Testis (tissue), 2 donors: ENCODE measurements at regions not wholly inside any gene's neighbourhood (a gene's known extent, or its start where the extent isn't known, plus 50 kb on each side); places are given as distances from the start of the nearest gene placed in this dataset.

Experiments used
- CTCF ChIP-seq, 3 experiments: fragments of 450-650 bp in 2 of 3; fragments of 200-600 bp in 1 of 3; sonication (generic) in 1 of 3; IDR thresholded peaks; one replicate each; pipeline ENCODE4 v1.5.1; 2016 to 2019; ENCODE audit warnings: antibody characterized with exemption in 3 of 3, mild to moderate bottlenecking in 2 of 3, moderate library complexity in 1 of 3
- POLR2A ChIP-seq: fragments of 450-650 bp; IDR thresholded peaks from one replicate; pipeline ENCODE4 v1.6.1; 2017; ENCODE audit warnings: antibody characterized with exemption, mild to moderate bottlenecking, moderate library complexity

GRCh38 chr2:5988120-5988519, 295.9 kb downstream of the SOX11 start:
- TF ChIP-seq CTCF (IDR thresholded peaks at IDR 0.05) (no peak), POLR2A (no peak)
